Keratinocyte (primary cell): ENCODE measurements at regions not wholly inside any gene's neighbourhood (a gene's known extent, or its start where the extent isn't known, plus 50 kb on each side); places are given as distances from the start of the nearest gene placed in this dataset.

Experiments used
- DNase-seq: peaks from one replicate; pipeline ENCODE4 v3.0.0-alpha.2; 2011; ENCODE audit warnings: low read depth, missing footprints, low spot score
- FAIRE-seq: peaks from 2 replicates; lab custom pipeline; 2011; peaks lifted over from hg19 to GRCh38; lab: Jason Lieb, UNC
- H2AFZ ChIP-seq: 2 replicates; pipeline ENCODE4 v1.6.0; 2012; ENCODE audit warnings: low read length, control low read depth, inconsistent platforms; ENCODE audit not compliant: control insufficient read depth
- H3K27ac ChIP-seq: 2 replicates; pipeline ENCODE4 v1.5.1; 2011; ENCODE audit warnings: low read length; ENCODE audit not compliant: control insufficient read depth, insufficient read depth
- H3K27me3 ChIP-seq: 3 replicates; pipeline ENCODE4 v1.6.0; 2011; ENCODE audit warnings: low read length; ENCODE audit not compliant: control insufficient read depth, insufficient read depth; ENCODE audit errors: extremely low read depth
- H3K36me3 ChIP-seq, 2 experiments: 2 replicates in 1 of 2; 3 replicates in 1 of 2; pipeline ENCODE4 v1.5.1; 2011; ENCODE audit warnings: low read length in 2 of 2, mild to moderate bottlenecking in 1 of 2; ENCODE audit not compliant: control insufficient read depth in 2 of 2, insufficient read depth in 2 of 2; ENCODE audit errors: extremely low read depth in 1 of 2
- H3K4me1 ChIP-seq: 3 replicates; pipeline ENCODE4 v1.5.1; 2011; ENCODE audit warnings: low read length; ENCODE audit not compliant: control insufficient read depth, insufficient read depth; ENCODE audit errors: extremely low read depth
- H3K4me2 ChIP-seq: 3 replicates; pipeline ENCODE4 v1.6.0; 2011; ENCODE audit warnings: low read depth, low read length; ENCODE audit not compliant: control insufficient read depth, insufficient read depth; ENCODE audit errors: extremely low read depth
- H3K4me3 ChIP-seq, 3 experiments: fragments of 200-600 bp in 1 of 3; sonication (generic) in 1 of 3; 2 replicates in 2 of 3; 3 replicates in 1 of 3; pipeline ENCODE4 v1.5.1; 2011 to 2016; ENCODE audit warnings: low read length in 3 of 3, mild to moderate bottlenecking in 3 of 3, control low read depth in 2 of 3, inconsistent platforms in 1 of 3, low read depth in 1 of 3, mixed read lengths in 1 of 3, mixed run types in 1 of 3, moderate library complexity in 1 of 3; ENCODE audit not compliant: control insufficient read depth in 2 of 3, insufficient read depth in 2 of 3; ENCODE audit errors: extremely low read depth in 1 of 3
- H3K79me2 ChIP-seq: 2 replicates; pipeline ENCODE4 v1.6.0; 2012; ENCODE audit warnings: low read length; ENCODE audit not compliant: control insufficient read depth, insufficient read depth
- H3K9ac ChIP-seq: 3 replicates; pipeline ENCODE4 v1.6.0; 2011; ENCODE audit warnings: low read length; ENCODE audit not compliant: control insufficient read depth, insufficient read depth; ENCODE audit errors: extremely low read depth
- H3K9me1 ChIP-seq: 3 replicates; pipeline ENCODE4 v1.6.0; 2011; ENCODE audit warnings: low read length; ENCODE audit not compliant: control insufficient read depth, insufficient read depth; ENCODE audit errors: extremely low read depth
- H3K9me3 ChIP-seq: 2 replicates; pipeline ENCODE4 v1.5.1; 2012; ENCODE audit warnings: low read depth, low read length; ENCODE audit not compliant: control insufficient read depth
- H4K20me1 ChIP-seq: 3 replicates; pipeline ENCODE4 v1.6.0; 2011; ENCODE audit warnings: low read length; ENCODE audit not compliant: control insufficient read depth, insufficient read depth; ENCODE audit errors: extremely low read depth
- CTCF ChIP-seq, 3 experiments: IDR thresholded peaks in 1 of 3; conservative IDR thresholded peaks in 1 of 3; optimal IDR thresholded peaks in 1 of 3; 2 replicates in 2 of 3; 3 replicates in 1 of 3; pipeline versions ENCODE3 to v1.5.1; 2011; ENCODE audit warnings: low read length in 3 of 3, mild to moderate bottlenecking in 3 of 3, moderate library complexity in 2 of 3, control low read depth in 1 of 3, inconsistent platforms in 1 of 3; ENCODE audit not compliant: insufficient read depth in 2 of 3; ENCODE audit errors: extremely low read depth in 1 of 3
- EZH2 ChIP-seq: IDR thresholded peaks from one replicate; pipeline ENCODE4 v1.6.1; 2012; ENCODE audit warnings: inconsistent platforms, mild to moderate bottlenecking, low read length, moderate library complexity
- dilution Hi-C: fragments of 300-500 bp; cut with MboI; formaldehyde crosslinking; loops from one replicate; pipeline ENCODE4 v1.7.0; 2020; ENCODE audit warnings: low sequenced_read_pairs; ENCODE audit not compliant: extremely low pct_ligation_motif_present

- Histone ChIP-seq H4K20me1 (no peaks in the 10 kb centered on the region), H3K27me3 (no peaks in the 10 kb centered on the region), H3K9me1 (no peaks in the 10 kb centered on the region), H3K79me2 (no peaks in the 10 kb centered on the region), H2AFZ (no peak overlapping the region), H3K4me3 (no peak overlapping the region), H3K27ac (no peak overlapping the region), H3K9ac (no peak overlapping the region), H3K4me2 (no peak overlapping the region), H3K9me3 (no peaks in the 10 kb centered on the region), H3K36me3 (no peaks in the 10 kb centered on the region), H3K4me1 (no peaks in the 10 kb centered on the region)
- FAIRE-seq (no peak), DNase-seq (no peak)
- dilution Hi-C loops = no loop called here
- no peak for TF ChIP-seq EZH2
Observed at GRCh38 chr17:62882878-62883277, 74.8 kb upstream of the MARCHF10 start.

GRCh38 chr17:62882284-62882683 lies 74.2 kb upstream of the MARCHF10 start:
- TF ChIP-seq CTCF (optimal IDR thresholded peaks at IDR 0.05 in 1 of 3, IDR thresholded peaks at IDR 0.05 in 1 of 3, conservative IDR thresholded peaks at IDR 0.05 in 1 of 3; ENCODE audit: extremely low read depth in 1 of 3, insufficient read depth in 2 of 3, low read length in 3 of 3) (no peak), EZH2 (no peak)
- H2AFZ ChIP-seq = no peak overlapping the region
- H3K79me2 ChIP-seq = no peaks in the 10 kb centered on the region
- no peak overlapping the region for H3K4me3 ChIP-seq
- H3K4me2 ChIP-seq = no peak overlapping the region
- dilution Hi-C loops = no loop called here
- H3K27me3 ChIP-seq = no peaks in the 10 kb centered on the region
- no peaks in the 10 kb centered on the region for H3K9me1 ChIP-seq
- peaks cover under 1% of the 10 kb centered on the region for H3K4me1 ChIP-seq
- no peaks in the 10 kb centered on the region for H4K20me1 ChIP-seq
- no peaks in the 10 kb centered on the region for H3K9me3 ChIP-seq
- no peak overlapping the region for H3K9ac ChIP-seq
- H3K36me3 ChIP-seq = no peaks in the 10 kb centered on the region
- DNase-seq = no peak
- no peak for FAIRE-seq
- H3K27ac ChIP-seq = no peak overlapping the region

- FAIRE-seq (no peak), DNase-seq (no peak)
- no peak overlapping the region for H3K4me2 ChIP-seq
- no peaks in the 10 kb centered on the region for H3K27me3 ChIP-seq
- no peaks in the 10 kb centered on the region for H4K20me1 ChIP-seq
- dilution Hi-C loops = no loop called here
- no peaks in the 10 kb centered on the region for H3K9me3 ChIP-seq
- H3K27ac ChIP-seq = no peak overlapping the region
- H3K4me3 ChIP-seq = no peak overlapping the region
- no peaks in the 10 kb centered on the region for H3K36me3 ChIP-seq
- no peak overlapping the region for H3K9ac ChIP-seq
- H3K79me2 ChIP-seq = no peaks in the 10 kb centered on the region
- no peaks in the 10 kb centered on the region for H3K9me1 ChIP-seq
- TF ChIP-seq CTCF (optimal IDR thresholded peaks at IDR 0.05 in 1 of 3, IDR thresholded peaks at IDR 0.05 in 1 of 3, conservative IDR thresholded peaks at IDR 0.05 in 1 of 3; ENCODE audit: extremely low read depth in 1 of 3, insufficient read depth in 2 of 3, low read length in 3 of 3) (no peak), EZH2 (no peak)
- peaks cover 19% of the 10 kb centered on the region for H3K4me1 ChIP-seq
- no peak overlapping the region for H2AFZ ChIP-seq
Observed at GRCh38 chr17:62880120-62880519, 72.0 kb upstream of the MARCHF10 start.
